H1 (cell line): ENCODE measurements at regions not wholly inside any gene's neighbourhood (a gene's known extent, or its start where the extent isn't known, plus 50 kb on each side); places are given as distances from the start of the nearest gene placed in this dataset.

Source experiments
- CTCF ChIA-PET: fragments of 300-600 bp; sonication (Branson Sonifier 250); formaldehyde crosslinking; loops from one replicate; lab custom pipeline; 2021; ENCODE audit not compliant: partially characterized antibody; lab: Charles Lee
- POLR2A ChIA-PET: fragments of 300-600 bp; sonication (Branson Sonifier 250); formaldehyde crosslinking; loops from one replicate; lab custom pipeline; 2021; ENCODE audit warnings: inconsistent platforms; ENCODE audit not compliant: partially characterized antibody; lab: Charles Lee
- DNase-seq, 2 experiments: peaks; one replicate each; pipeline versions ENCODE4 v3.0.0 to v3.0.0-alpha.2; 2010 to 2022; ENCODE audit warnings: low spot score in 2 of 2, low read depth in 1 of 2, mixed read lengths in 1 of 2
- FAIRE-seq: peaks from 2 replicates; lab custom pipeline; 2011; peaks lifted over from hg19 to GRCh38; lab: Jason Lieb, UNC
- H2AFZ ChIP-seq: 2 replicates; pipeline ENCODE4 v1.8.1; 2012; ENCODE audit warnings: low read length, inconsistent platforms
- H2AK5ac ChIP-seq: 2 replicates; pipeline ENCODE4 v1.6.1; 2013; ENCODE audit warnings: low read depth, low read length
- H2BK120ac ChIP-seq: replicated peaks from 2 replicates; pipeline ENCODE3; 2013; ENCODE audit warnings: low read depth, low read length, inconsistent platforms
- H2BK12ac ChIP-seq: 2 replicates; pipeline ENCODE4 v1.6.1; 2013; ENCODE audit warnings: low read depth, low read length
- H2BK15ac ChIP-seq: 2 replicates; pipeline ENCODE4 v1.6.1; 2013; ENCODE audit warnings: low read length
- H2BK20ac ChIP-seq: 2 replicates; pipeline ENCODE4 v1.6.1; 2013; ENCODE audit warnings: low read length
- H2BK5ac ChIP-seq: 2 replicates; pipeline ENCODE4 v1.6.1; 2013; ENCODE audit warnings: low read depth, low read length
- H3K14ac ChIP-seq: 2 replicates; pipeline ENCODE4 v1.6.1; 2013; ENCODE audit warnings: inconsistent platforms; ENCODE audit not compliant: insufficient read length
- H3K18ac ChIP-seq: 2 replicates; pipeline ENCODE4 v1.6.1; 2013; ENCODE audit warnings: low read length; ENCODE audit errors: extremely low read depth
- H3K23ac ChIP-seq: 2 replicates; pipeline ENCODE4 v1.6.1; 2013; ENCODE audit warnings: inconsistent platforms; ENCODE audit not compliant: insufficient read length
- H3K23me2 ChIP-seq: 2 replicates; pipeline ENCODE4 v1.6.1; 2013; ENCODE audit warnings: low read depth, low read length
- H3K27ac ChIP-seq: 2 replicates; pipeline ENCODE4 v1.6.1; 2011; ENCODE audit warnings: low read depth, low read length, inconsistent platforms
- H3K27me3 ChIP-seq, 4 experiments: replicated peaks in 1 of 4; 1 replicate in 1 of 4; 2 replicates in 3 of 4; pipeline versions ENCODE4 v1.6.1 to v1.8.1; 2011 to 2013; ENCODE audit warnings: low read length in 3 of 4, mild to moderate bottlenecking in 3 of 4, inconsistent platforms in 2 of 4, mixed read lengths in 2 of 4, moderate library complexity in 1 of 4; ENCODE audit not compliant: control insufficient read depth in 3 of 4, insufficient read depth in 3 of 4; ENCODE audit errors: extremely low read depth in 1 of 4
- H3K36me3 ChIP-seq, 4 experiments: 2 replicates each; pipeline versions ENCODE4 v1.6.1 to v1.8.1; 2011 to 2013; ENCODE audit warnings: mild to moderate bottlenecking in 4 of 4, low read length in 3 of 4, moderate library complexity in 2 of 4, control low read depth in 1 of 4, inconsistent platforms in 1 of 4; ENCODE audit not compliant: insufficient read depth in 4 of 4, control insufficient read depth in 2 of 4
- H3K4ac ChIP-seq: replicated peaks from 2 replicates; pipeline ENCODE3; 2013; ENCODE audit warnings: low read length, low read depth, mixed read lengths, inconsistent platforms; ENCODE audit not compliant: insufficient read length
- H3K4me1 ChIP-seq, 4 experiments: replicated peaks in 1 of 4; 1 replicate in 1 of 4; 2 replicates in 3 of 4; pipeline versions ENCODE4 v1.6.1 to v1.8.1; 2011 to 2013; ENCODE audit warnings: low read length in 3 of 4, inconsistent platforms in 2 of 4, mixed read lengths in 1 of 4; ENCODE audit not compliant: insufficient read depth in 4 of 4, control insufficient read depth in 3 of 4
- H3K4me2 ChIP-seq, 2 experiments: 2 replicates each; pipeline versions ENCODE4 v1.6.1 to v1.8.1; 2011 to 2013; ENCODE audit warnings: low read depth in 2 of 2, low read length in 2 of 2, control low read depth in 1 of 2, inconsistent platforms in 1 of 2, mild to moderate bottlenecking in 1 of 2; ENCODE audit not compliant: insufficient read depth in 1 of 2
- H3K4me3 ChIP-seq, 4 experiments: fragments of 200-600, 300-600 bp in 1 of 4; sonication (generic), shearing (Covaris generic), sonication (Bioruptor Twin) in 1 of 4; 2 replicates each; pipeline versions ENCODE4 v1.5.1 to v1.8.1; 2011 to 2016; ENCODE audit warnings: low read length in 4 of 4, low read depth in 3 of 4, control low read depth in 2 of 4, inconsistent platforms in 2 of 4, mild to moderate bottlenecking in 2 of 4, mixed read lengths in 1 of 4, moderate library complexity in 1 of 4; ENCODE audit not compliant: insufficient read depth in 2 of 4; ENCODE audit errors: extremely low read depth in 1 of 4
- H3K56ac ChIP-seq: replicated peaks from 2 replicates; pipeline ENCODE3; 2013; ENCODE audit warnings: low read depth, mild to moderate bottlenecking, mixed read lengths, low read length, inconsistent platforms; ENCODE audit not compliant: insufficient read length
- H3K79me1 ChIP-seq: 2 replicates; pipeline ENCODE4 v1.6.1; 2013; ENCODE audit warnings: low read depth, low read length, control low read depth
- H3K79me2 ChIP-seq, 2 experiments: 2 replicates each; pipeline versions ENCODE4 v1.6.1 to v1.8.1; 2012 to 2013; ENCODE audit warnings: low read length in 2 of 2, mild to moderate bottlenecking in 2 of 2, inconsistent platforms in 1 of 2; ENCODE audit not compliant: insufficient read depth in 2 of 2, control insufficient read depth in 1 of 2
- H3K9ac ChIP-seq, 4 experiments: replicated peaks in 1 of 4; 1 replicate in 1 of 4; 2 replicates in 3 of 4; pipeline versions ENCODE4 v1.6.1 to v1.8.1; 2011 to 2013; ENCODE audit warnings: low read depth in 3 of 4, low read length in 3 of 4, control low read depth in 2 of 4, mild to moderate bottlenecking in 2 of 4, moderate library complexity in 2 of 4, inconsistent platforms in 1 of 4; ENCODE audit errors: extremely low read depth in 1 of 4
- H3K9me3 ChIP-seq, 2 experiments: 2 replicates each; pipeline versions ENCODE4 v1.6.1 to v1.8.1; 2012 to 2013; ENCODE audit warnings: mild to moderate bottlenecking in 2 of 2, moderate library complexity in 2 of 2, control low read depth in 1 of 2, inconsistent platforms in 1 of 2, low read depth in 1 of 2, low read length in 1 of 2, mixed read lengths in 1 of 2; ENCODE audit not compliant: insufficient read depth in 2 of 2
- H4K20me1 ChIP-seq, 2 experiments: replicated peaks in 1 of 2; 2 replicates each; pipeline versions ENCODE3 to v1.8.1; 2011 to 2013; ENCODE audit warnings: inconsistent platforms in 2 of 2, low read length in 2 of 2, mild to moderate bottlenecking in 1 of 2; ENCODE audit not compliant: insufficient read depth in 2 of 2, control insufficient read depth in 1 of 2
- H4K5ac ChIP-seq: 2 replicates; pipeline ENCODE4 v1.6.1; 2013; ENCODE audit warnings: low read length, low read depth, mixed read lengths, inconsistent platforms; ENCODE audit not compliant: insufficient read length
- H4K8ac ChIP-seq: 2 replicates; pipeline ENCODE4 v1.8.0; 2013; ENCODE audit warnings: mild to moderate bottlenecking, moderate library complexity, low read length, inconsistent platforms; ENCODE audit not compliant: insufficient read depth; ENCODE audit errors: extremely low read depth
- H4K91ac ChIP-seq: replicated peaks from 2 replicates; pipeline ENCODE3; 2013; ENCODE audit warnings: low read length, mixed read lengths, inconsistent platforms; ENCODE audit not compliant: insufficient read length
- ATF2 ChIP-seq: IDR thresholded peaks from 2 replicates; pipeline ENCODE4 v1.6.1; 2012; ENCODE audit warnings: low read length, inconsistent platforms
- BCL11A ChIP-seq, 2 experiments: IDR thresholded peaks; one replicate each; pipeline ENCODE4 v1.6.1; 2011; ENCODE audit warnings: low read depth in 2 of 2, low read length in 2 of 2, mild to moderate bottlenecking in 2 of 2
- CHD1 ChIP-seq: IDR thresholded peaks from 2 replicates; pipeline ENCODE4 v1.6.1; 2012; ENCODE audit warnings: low read depth, low read length, improper control_type of control experiment
- CTBP2 ChIP-seq: IDR thresholded peaks from 2 replicates; pipeline ENCODE4 v1.7.0; 2011; ENCODE audit warnings: borderline replicate concordance, mild to moderate bottlenecking, moderate library complexity, mixed read lengths, low read length; ENCODE audit not compliant: insufficient read depth, insufficient read length
- EGR1 ChIP-seq: IDR thresholded peaks from 2 replicates; pipeline ENCODE4 v1.6.1; 2011; ENCODE audit warnings: low read depth, low read length, borderline replicate concordance
- EP300 ChIP-seq, 2 experiments: IDR thresholded peaks; 1 replicate in 1 of 2; 2 replicates in 1 of 2; pipeline ENCODE4 v1.6.1; 2011 to 2012; ENCODE audit warnings: low read depth in 2 of 2, low read length in 2 of 2, mild to moderate bottlenecking in 2 of 2, borderline replicate concordance in 1 of 2, inconsistent platforms in 1 of 2, moderate library complexity in 1 of 2
- FOSL1 ChIP-seq: IDR thresholded peaks from 2 replicates; pipeline ENCODE4 v1.6.1; 2011; ENCODE audit warnings: mild to moderate bottlenecking, low read depth, low read length, moderate library complexity; ENCODE audit not compliant: insufficient read depth
- POLR2AphosphoS5 ChIP-seq: IDR thresholded peaks from 2 replicates; pipeline ENCODE4 v1.6.1; 2011; ENCODE audit warnings: low read depth, low read length
- SP2 ChIP-seq: IDR thresholded peaks from 2 replicates; pipeline ENCODE4 v1.6.1; 2012; ENCODE audit warnings: mild to moderate bottlenecking, low read length, inconsistent platforms
- TCF12 ChIP-seq: IDR thresholded peaks from 2 replicates; pipeline ENCODE4 v1.6.1; 2011; ENCODE audit warnings: low read depth, mild to moderate bottlenecking, low read length
- WGBS, 2 experiments: shearing (Covaris generic) in 1 of 2; methylation state at CpG; one replicate each; pipeline versions ENCODE4 v1.1.6 to v1.1.7; 2013 to 2015; ENCODE audit warnings: low lambda C conversion rate in 2 of 2, mixed read lengths in 2 of 2, inconsistent platforms in 1 of 2, low coverage in 1 of 2, missing lambda C conversion rate in 1 of 2; ENCODE audit not compliant: insufficient replicate concordance in 2 of 2, insufficient coverage in 1 of 2, insufficient read length in 1 of 2; ENCODE audit errors: extremely low coverage in 1 of 2, missing lambda C conversion rate in 1 of 2; 5-methylcytosine and 5-hydroxymethylcytosine counted together

- no peak overlapping the region for H3K4me3 ChIP-seq
- H3K23me2 ChIP-seq = no peaks in the 10 kb centered on the region
- ChIA-PET CTCF (interaction anchor here (0.7 kb wide), 1 partner anchor 395 kb away, joined by 6 read pairs; no protein-coding TSS in a partner anchor), POLR2A (no interaction called here)
- H3K27ac ChIP-seq = no peak overlapping the region
- H3K27me3 ChIP-seq = no peaks in the 10 kb centered on the region
- no peak overlapping the region for H2BK20ac ChIP-seq
- no peaks in the 10 kb centered on the region for H4K20me1 ChIP-seq
- no peak overlapping the region for H3K4me2 ChIP-seq
- DNase-seq (no peak), FAIRE-seq (no peak)
- H2BK120ac ChIP-seq = no peak overlapping the region
- H2BK15ac ChIP-seq = no peak overlapping the region
- no peak overlapping the region for H2AFZ ChIP-seq
- no peak overlapping the region for H3K18ac ChIP-seq
- no peak overlapping the region for H3K56ac ChIP-seq
- no peak overlapping the region for H3K9ac ChIP-seq
- no peak overlapping the region for H4K91ac ChIP-seq
- H2BK5ac ChIP-seq = no peak overlapping the region
- H3K14ac ChIP-seq = no peak overlapping the region
- H2AK5ac ChIP-seq = no peak overlapping the region
- H3K9me3 ChIP-seq = no peaks in the 10 kb centered on the region
- no peak overlapping the region for H2BK12ac ChIP-seq
- 74% methylated on average over 2 of the region's 2 CpGs; no CpG with 5 or more reads in 1 of the 2 experiments for WGBS, 2 experiments
- no peaks in the 10 kb centered on the region for H3K36me3 ChIP-seq
- no peaks in the 10 kb centered on the region for H3K4me1 ChIP-seq
- no peaks in the 10 kb centered on the region for H3K79me2 ChIP-seq
- H3K4ac ChIP-seq = no peak overlapping the region
- H3K23ac ChIP-seq = no peak overlapping the region
- H4K8ac ChIP-seq = no peak overlapping the region
- H3K79me1 ChIP-seq = no peaks in the 10 kb centered on the region
- no peak overlapping the region for H4K5ac ChIP-seq
- TF ChIP-seq TCF12 (no peak), POLR2AphosphoS5 (no peak), CTBP2 (no peak), FOSL1 (no peak), EGR1 (no peak), CHD1 (no peak), EP300 (IDR thresholded peaks at IDR 0.05; ENCODE audit: borderline replicate concordance in 1 of 2, low read depth in 2 of 2, low read length in 2 of 2) (no peak), ATF2 (no peak), BCL11A (IDR thresholded peaks at IDR 0.05; ENCODE audit: low read depth in 2 of 2, low read length in 2 of 2) (no peak), SP2 (no peak)
These were observed 91.6 kb upstream of the LNX1 start for GRCh38 chr4:53682908-53683307.
